K562 (cell line): ENCODE measurements at regions not wholly inside any gene's neighbourhood (a gene's known extent, or its start where the extent isn't known, plus 50 kb on each side); places are given as distances from the start of the nearest gene placed in this dataset.

Experiments used
- FOXO4 ChIP-seq: fragments of 450-650 bp; formaldehyde crosslinking; IDR thresholded peaks from 2 replicates; pipeline ENCODE4 v1.4.0; 2020; ENCODE audit warnings: mild to moderate bottlenecking, moderate library complexity
- POLR2A ChIP-seq: fragments of 450-650 bp; conservative IDR thresholded peaks from 2 replicates; pipeline ENCODE4 v1.6.1; 2016

- TF ChIP-seq FOXO4 (CRISPR knock-in tag): no peak
- no peak for TF ChIP-seq POLR2A
Observed at GRCh38 chr11:35878741-35879140, 65.1 kb upstream of the LDLRAD3 start.
